ENCODE measurements at regions not wholly inside any gene's neighbourhood (a gene's known extent, or its start where the extent isn't known, plus 50 kb on each side); places are given as distances from the start of the nearest gene placed in this dataset.
"Not testable (repeated sequence)": the region's sequence is repeated elsewhere in the genome, so short reads cannot be mapped to it uniquely, and the experiment has no call there.

- DNase-seq (ENCODE audit: low spot score) = no peak
- intact Hi-C loops (cut with DNase I) = no loop called here
Measured at GRCh38 chr11:133659538-133660201, 127.4 kb upstream of the OPCML start.

- intact Hi-C loops (cut with DNase I) = no loop called here
- no peak for DNase-seq (ENCODE audit: low spot score)
Measured at GRCh38 chr11:133657054-133657453, 124.8 kb upstream of the OPCML start.

- intact Hi-C loops (cut with DNase I) = no loop called here
- no peak for DNase-seq (ENCODE audit: low spot score)
Measured at GRCh38 chr11:133656082-133656635, 123.9 kb upstream of the OPCML start.

- DNase-seq (ENCODE audit: low spot score) = no peak
- intact Hi-C loops (cut with DNase I) = no loop called here
Measured at GRCh38 chr11:133654630-133655212, 122.4 kb upstream of the OPCML start.

DNA sequence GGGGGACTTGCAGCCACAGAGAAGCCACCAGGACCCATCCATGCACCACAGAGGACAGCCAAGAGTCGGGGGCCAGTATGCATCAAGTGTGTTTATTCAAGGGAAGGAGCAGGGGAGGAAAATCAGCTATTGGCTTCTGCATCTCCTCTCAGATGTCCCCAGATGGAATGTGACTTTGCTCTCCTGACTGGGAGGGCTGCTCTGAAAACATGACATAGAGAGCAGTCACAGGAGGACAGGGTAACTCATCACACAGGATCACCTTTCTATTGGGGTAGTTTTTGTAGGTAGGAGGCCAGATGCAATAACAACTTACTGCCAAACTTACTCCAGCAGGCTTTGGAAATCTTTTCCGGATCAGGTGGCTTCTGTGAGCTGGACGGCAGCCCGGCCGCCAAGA lies 121.0 kb upstream of the OPCML start:
- intact Hi-C loops (cut with DNase I) = no loop called here
- DNase-seq (ENCODE audit: low spot score) = no peak

- DNase-seq (ENCODE audit: low spot score) = no peak
- intact Hi-C loops (cut with DNase I) = no loop called here
Measured at GRCh38 chr11:133650082-133650481, 117.8 kb upstream of the OPCML start.

GRCh38 chr11:133649040-133649439 lies 116.7 kb upstream of the OPCML start:
- no peak for DNase-seq (ENCODE audit: low spot score)
- intact Hi-C loops (cut with DNase I) = loop anchor here in 1 of 2 donors (5.0 kb wide), 1 partner anchor 48 kb away; no protein-coding TSS in a partner anchor

DNA sequence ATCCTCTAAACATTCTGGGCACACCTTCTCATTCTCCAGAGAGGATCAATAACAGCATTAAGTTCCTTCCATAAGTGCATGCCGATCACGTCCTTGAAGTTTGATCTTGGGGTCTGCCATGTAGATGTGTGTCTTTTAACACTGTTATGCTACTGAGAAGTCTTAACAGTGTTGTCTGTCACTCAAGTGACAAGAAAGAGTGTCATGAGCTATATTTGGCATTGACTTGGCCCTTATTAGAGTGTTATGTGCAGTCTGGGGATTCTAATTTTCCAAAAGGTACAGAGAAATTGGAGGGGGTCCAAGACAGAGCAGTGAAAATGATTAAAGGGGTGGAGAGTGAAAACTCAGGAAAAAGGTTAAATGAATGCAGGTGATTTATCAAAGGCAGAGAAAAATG lies 107.1 kb upstream of the OPCML start:
- no peak for DNase-seq (ENCODE audit: low spot score)
- intact Hi-C loops (cut with DNase I) = no loop called here

- intact Hi-C loops (cut with DNase I) = no loop called here
- DNase-seq (ENCODE audit: low spot score) = no peak
Measured at GRCh38 chr11:133638921-133639320, 106.6 kb upstream of the OPCML start.

GRCh38 chr11:133636711-133637355 lies 104.5 kb upstream of the OPCML start:
- intact Hi-C loops (cut with DNase I) = no loop called here
- DNase-seq (ENCODE audit: low spot score) = no peak

- no peak for DNase-seq (ENCODE audit: low spot score)
Measured at GRCh38 chr11:133635244-133635739, 103.0 kb upstream of the OPCML start.

DNA sequence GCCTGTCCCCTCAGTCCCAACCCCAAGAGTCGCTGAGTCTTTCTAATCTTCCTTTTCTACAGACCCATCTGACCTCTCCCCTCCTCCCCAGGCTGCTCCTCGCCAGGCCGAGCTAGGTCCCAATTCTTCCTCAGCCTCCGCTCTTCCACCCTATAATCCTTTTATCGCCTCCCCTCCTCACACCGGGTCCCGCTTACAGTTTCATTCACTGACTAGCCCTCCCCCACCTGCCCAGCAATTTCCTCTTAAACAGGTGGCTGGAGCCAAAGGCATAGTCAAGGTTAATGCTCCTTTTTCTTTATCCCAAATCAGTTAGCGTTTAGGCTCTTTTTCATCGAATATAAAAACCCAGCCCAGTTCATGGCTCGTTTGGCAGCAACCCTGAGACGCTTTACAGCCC lies 96.1 kb upstream of the OPCML start:
- intact Hi-C loops (cut with DNase I) = not testable (repeated sequence)

More at GRCh38 chr11:133635244-133635739, 103.0 kb upstream of the OPCML start:
- intact Hi-C loops (cut with DNase I) = no loop called here

DNA sequence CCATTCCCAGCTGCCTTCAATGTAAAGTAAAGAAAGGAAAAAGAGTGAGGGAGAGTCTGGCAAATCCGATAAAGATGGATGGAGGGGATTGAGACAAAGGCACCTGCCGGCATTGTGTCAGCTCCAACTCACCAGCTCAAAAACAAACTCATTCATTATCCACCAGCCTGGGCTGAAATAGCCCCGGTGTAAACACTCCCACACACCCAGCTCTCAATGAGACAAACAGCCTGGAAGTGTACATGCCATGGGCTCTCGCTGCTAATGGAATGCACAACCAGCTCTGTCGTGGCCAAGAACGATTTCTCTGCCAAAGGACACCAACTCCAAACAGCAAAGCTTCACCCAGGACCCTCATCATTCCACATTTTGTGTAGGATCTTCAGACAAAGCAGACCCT lies 89.3 kb upstream of the OPCML start:
- intact Hi-C loops (cut with DNase I) = no loop called here
- no peak for DNase-seq (ENCODE audit: low spot score)

More for the DNA sequence above, 96.1 kb upstream of the OPCML start:
- not testable (repeated sequence) for DNase-seq (ENCODE audit: low spot score)

DNA sequence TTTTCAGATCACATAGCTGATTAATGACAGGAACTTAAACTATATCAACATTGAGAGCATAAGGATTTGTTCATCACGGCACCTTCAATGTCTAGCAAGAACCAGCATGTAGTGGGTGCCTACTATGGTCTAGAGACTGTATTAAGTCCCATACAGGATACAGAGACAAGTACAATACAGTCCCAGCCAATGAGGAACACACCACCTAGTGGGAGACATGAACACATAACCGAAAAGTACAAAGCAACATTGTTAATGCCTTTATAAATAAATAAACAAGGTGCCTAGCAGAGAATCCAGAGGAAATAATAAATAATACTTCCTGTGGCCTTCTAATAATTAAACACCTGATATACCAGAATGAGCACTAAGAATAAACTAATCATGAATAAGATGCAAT lies 87.7 kb upstream of the OPCML start:
- no peak for DNase-seq (ENCODE audit: low spot score)
- intact Hi-C loops (cut with DNase I) = no loop called here

GRCh38 chr11:133619397-133619796 lies 87.1 kb upstream of the OPCML start:
- intact Hi-C loops (cut with DNase I) = no loop called here
- no peak for DNase-seq (ENCODE audit: low spot score)

DNA sequence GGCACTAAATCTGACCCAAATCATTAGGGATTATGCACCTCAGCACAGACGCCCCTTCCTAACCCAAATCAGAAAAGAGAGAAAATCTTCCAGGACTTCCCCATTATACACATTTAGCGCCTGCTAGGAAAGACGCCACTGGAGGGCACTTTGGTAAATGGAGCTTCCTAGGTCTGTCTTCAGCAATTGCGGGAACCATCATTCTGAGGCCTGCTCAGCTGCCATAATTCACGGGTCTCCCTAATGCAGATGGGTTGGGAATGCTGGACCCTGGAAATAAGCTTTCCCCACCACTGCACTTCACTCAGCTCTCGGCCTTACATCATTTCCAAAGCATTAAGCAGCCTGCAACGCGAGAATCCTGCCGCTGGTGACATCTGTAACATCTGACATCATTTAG lies 86.2 kb upstream of the OPCML start:
- DNase-seq (ENCODE audit: low spot score) = no peak
- intact Hi-C loops (cut with DNase I) = no loop called here

DNA sequence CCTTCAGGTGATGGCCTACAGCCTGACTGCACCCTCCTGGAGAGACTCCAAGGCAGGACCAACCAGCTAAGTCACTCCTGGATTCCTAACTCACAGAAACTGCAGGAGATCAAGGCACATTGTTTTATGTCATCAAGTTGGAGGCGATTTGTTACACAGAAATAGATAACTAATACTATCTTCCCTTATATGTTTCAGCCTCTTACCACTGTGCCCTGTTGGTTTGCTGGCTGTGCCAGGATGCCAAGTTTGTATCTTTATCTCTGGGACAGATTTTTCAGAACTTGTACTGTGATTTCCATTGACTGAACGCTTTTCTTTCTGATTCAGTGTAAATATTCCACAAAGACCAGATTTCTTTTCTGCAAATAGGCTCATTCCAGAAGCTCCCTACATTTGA lies 76.2 kb upstream of the OPCML start:
- DNase-seq (ENCODE audit: low spot score) = no peak
- intact Hi-C loops (cut with DNase I) = no loop called here

GRCh38 chr11:133606124-133606523 lies 73.8 kb upstream of the OPCML start:
- intact Hi-C loops (cut with DNase I) = no loop called here
- DNase-seq (ENCODE audit: low spot score) = no peak

GRCh38 chr11:133605482-133605881 lies 73.2 kb upstream of the OPCML start:
- no peak for DNase-seq (ENCODE audit: low spot score)
- intact Hi-C loops (cut with DNase I) = no loop called here

DNA sequence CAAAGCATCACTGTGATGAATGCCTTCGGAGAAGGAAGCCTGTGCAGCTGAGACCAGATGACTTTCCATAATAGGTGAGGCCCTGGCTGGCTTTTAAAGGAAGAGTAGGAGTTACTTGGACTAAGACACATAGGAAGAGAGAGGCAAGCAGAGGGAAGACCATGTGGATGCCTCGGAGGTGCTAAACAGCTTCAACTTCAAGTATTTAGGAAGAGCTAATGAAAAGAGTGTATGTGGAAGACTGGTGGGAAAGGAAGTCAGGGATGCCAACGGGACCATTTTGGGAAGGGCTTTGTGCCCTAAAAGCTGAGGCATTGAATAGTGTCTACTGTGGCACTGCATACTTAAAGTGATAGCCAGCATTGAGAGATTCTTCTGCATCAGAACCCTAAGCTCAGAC lies 69.3 kb upstream of the OPCML start:
- no peak for DNase-seq (ENCODE audit: low spot score)
- intact Hi-C loops (cut with DNase I) = no loop called here

Measured in posterior vena cava (tissue), 2 donors.